Ishikawa (cell line): ENCODE measurements at regions not wholly inside any gene's neighbourhood (a gene's known extent, or its start where the extent isn't known, plus 50 kb on each side); places are given as distances from the start of the nearest gene placed in this dataset.

Source experiments
- CEBPB ChIP-seq: IDR thresholded peaks from 2 replicates; pipeline ENCODE4 v1.6.1; 2012
- CREB1 ChIP-seq: IDR thresholded peaks from 2 replicates; pipeline ENCODE4 v1.6.1; 2012; ENCODE audit warnings: low read depth
- EGR1 ChIP-seq: IDR thresholded peaks from 2 replicates; pipeline ENCODE4 v1.6.1; 2012
- EP300 ChIP-seq: IDR thresholded peaks from 2 replicates; pipeline ENCODE4 v1.6.1; 2012; ENCODE audit warnings: borderline replicate concordance
- FOXM1 ChIP-seq: IDR thresholded peaks from 2 replicates; pipeline ENCODE4 v1.6.1; 2012; ENCODE audit warnings: low read depth, borderline replicate concordance
- NFIC ChIP-seq: IDR thresholded peaks from 2 replicates; pipeline ENCODE4 v1.6.1; 2012
- RAD21 ChIP-seq: IDR thresholded peaks from 2 replicates; pipeline ENCODE4 v1.6.1; 2012; ENCODE audit warnings: low read depth
- TAF1 ChIP-seq: IDR thresholded peaks from 2 replicates; pipeline ENCODE4 v1.6.1; 2012; ENCODE audit warnings: low read depth, mild to moderate bottlenecking
- TCF12 ChIP-seq: IDR thresholded peaks from 2 replicates; pipeline ENCODE4 v1.6.1; 2012; ENCODE audit warnings: low read depth
- TEAD4 ChIP-seq: IDR thresholded peaks from 2 replicates; pipeline ENCODE4 v1.6.1; 2012
- YY1 ChIP-seq: IDR thresholded peaks from 2 replicates; pipeline ENCODE4 v1.6.1; 2012; ENCODE audit warnings: low read depth
- ZBTB7A ChIP-seq: IDR thresholded peaks from 2 replicates; pipeline ENCODE4 v1.6.1; 2012; ENCODE audit warnings: low read depth
- TF ChIP-seq, protein P1 (sequence below): IDR thresholded peaks from 2 replicates; pipeline ENCODE4 v1.6.1; 2012
- TF ChIP-seq, protein P2 (sequence below): IDR thresholded peaks from 2 replicates; pipeline ENCODE4 v1.6.1; 2012; ENCODE audit warnings: low read depth, mild to moderate bottlenecking
- TF ChIP-seq, protein P3 (sequence below): IDR thresholded peaks from 2 replicates; pipeline ENCODE4 v1.6.1; 2012

DNA sequence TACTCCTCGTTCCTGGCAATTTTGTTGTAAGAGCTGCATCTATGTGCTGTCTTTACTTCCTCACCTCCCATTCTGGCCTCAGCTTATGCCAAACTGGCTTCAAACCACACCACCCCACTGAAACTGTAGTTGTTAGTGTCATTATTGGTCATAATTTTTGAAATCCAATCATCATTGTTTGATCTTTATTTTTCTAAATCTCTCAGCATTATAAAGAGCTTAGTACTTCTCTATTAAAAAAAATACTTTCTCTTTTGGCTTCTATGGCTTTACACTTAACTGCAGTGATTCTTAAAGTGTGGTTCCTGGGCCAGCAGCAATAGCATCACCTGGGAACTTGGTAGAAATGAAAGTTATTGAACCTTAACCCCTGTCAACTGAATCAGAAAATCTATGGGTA is 83.5 kb upstream of the GRPR start:
- no peak for TF ChIP-seq ZBTB7A
- no peak for TF ChIP-seq CEBPB
- no peak for TF ChIP-seq TCF12
- TF ChIP-seq CREB1: no peak
- no peak for TF ChIP-seq NFIC
- TF ChIP-seq, protein P1, sequence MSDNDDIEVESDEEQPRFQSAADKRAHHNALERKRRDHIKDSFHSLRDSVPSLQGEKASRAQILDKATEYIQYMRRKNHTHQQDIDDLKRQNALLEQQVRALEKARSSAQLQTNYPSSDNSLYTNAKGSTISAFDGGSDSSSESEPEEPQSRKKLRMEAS: no peak
- TF ChIP-seq EP300: no peak
- no peak for TF ChIP-seq EGR1
- TF ChIP-seq, protein P2, sequence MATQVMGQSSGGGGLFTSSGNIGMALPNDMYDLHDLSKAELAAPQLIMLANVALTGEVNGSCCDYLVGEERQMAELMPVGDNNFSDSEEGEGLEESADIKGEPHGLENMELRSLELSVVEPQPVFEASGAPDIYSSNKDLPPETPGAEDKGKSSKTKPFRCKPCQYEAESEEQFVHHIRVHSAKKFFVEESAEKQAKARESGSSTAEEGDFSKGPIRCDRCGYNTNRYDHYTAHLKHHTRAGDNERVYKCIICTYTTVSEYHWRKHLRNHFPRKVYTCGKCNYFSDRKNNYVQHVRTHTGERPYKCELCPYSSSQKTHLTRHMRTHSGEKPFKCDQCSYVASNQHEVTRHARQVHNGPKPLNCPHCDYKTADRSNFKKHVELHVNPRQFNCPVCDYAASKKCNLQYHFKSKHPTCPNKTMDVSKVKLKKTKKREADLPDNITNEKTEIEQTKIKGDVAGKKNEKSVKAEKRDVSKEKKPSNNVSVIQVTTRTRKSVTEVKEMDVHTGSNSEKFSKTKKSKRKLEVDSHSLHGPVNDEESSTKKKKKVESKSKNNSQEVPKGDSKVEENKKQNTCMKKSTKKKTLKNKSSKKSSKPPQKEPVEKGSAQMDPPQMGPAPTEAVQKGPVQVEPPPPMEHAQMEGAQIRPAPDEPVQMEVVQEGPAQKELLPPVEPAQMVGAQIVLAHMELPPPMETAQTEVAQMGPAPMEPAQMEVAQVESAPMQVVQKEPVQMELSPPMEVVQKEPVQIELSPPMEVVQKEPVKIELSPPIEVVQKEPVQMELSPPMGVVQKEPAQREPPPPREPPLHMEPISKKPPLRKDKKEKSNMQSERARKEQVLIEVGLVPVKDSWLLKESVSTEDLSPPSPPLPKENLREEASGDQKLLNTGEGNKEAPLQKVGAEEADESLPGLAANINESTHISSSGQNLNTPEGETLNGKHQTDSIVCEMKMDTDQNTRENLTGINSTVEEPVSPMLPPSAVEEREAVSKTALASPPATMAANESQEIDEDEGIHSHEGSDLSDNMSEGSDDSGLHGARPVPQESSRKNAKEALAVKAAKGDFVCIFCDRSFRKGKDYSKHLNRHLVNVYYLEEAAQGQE: no peak
- no peak for TF ChIP-seq TEAD4
- TF ChIP-seq TAF1: no peak

DNA sequence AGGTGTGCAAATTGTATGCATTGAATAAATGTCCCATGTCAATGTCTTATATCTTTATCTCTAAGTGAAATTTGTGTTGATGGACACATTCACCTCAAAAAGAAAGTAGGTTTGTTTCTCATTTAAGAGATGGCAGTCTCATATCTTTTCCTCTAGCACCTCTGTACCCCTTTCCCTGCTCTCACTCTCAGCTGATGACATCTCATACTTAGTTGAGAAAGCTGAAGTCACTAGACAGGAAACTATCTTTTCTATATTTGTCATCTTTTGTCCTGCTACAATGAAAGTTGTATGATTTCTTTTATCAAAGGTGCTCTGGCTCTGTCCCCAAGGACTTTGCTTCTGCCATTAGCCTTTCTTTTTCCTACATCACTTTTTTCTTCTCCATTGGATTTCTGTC is 84.0 kb upstream of the GRPR start:
- TF ChIP-seq TCF12 (no peak), TAF1 (no peak), RAD21 (no peak), CEBPB (no peak), EP300 (no peak), CREB1 (no peak), FOXM1 (no peak), EGR1 (no peak)
- TF ChIP-seq, protein P1: no peak
- TF ChIP-seq, protein P3, sequence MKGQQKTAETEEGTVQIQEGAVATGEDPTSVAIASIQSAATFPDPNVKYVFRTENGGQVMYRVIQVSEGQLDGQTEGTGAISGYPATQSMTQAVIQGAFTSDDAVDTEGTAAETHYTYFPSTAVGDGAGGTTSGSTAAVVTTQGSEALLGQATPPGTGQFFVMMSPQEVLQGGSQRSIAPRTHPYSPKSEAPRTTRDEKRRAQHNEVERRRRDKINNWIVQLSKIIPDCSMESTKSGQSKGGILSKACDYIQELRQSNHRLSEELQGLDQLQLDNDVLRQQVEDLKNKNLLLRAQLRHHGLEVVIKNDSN: no peak

DNA sequence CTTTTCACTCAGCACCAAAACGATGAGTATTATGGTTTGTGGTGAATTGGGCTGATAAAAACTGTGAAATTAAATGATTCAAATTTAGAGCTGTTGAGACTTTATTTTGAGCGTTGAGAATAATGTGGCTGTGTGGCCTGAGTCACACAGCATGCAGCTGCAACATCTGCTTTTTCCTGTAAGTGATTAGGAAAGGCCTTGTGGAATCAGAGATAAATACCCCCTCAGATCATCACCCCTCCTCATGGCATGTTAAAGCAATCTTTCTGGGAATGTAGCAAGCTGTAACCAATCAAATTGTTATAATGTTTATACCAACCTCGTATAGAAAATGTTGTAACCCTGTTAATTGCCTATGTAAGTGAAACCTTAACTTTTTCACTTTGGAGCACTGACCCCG is 90.0 kb upstream of the GRPR start:
- TF ChIP-seq RAD21 (no peak), EP300 (no peak)
- TF ChIP-seq, protein P2: no peak

DNA sequence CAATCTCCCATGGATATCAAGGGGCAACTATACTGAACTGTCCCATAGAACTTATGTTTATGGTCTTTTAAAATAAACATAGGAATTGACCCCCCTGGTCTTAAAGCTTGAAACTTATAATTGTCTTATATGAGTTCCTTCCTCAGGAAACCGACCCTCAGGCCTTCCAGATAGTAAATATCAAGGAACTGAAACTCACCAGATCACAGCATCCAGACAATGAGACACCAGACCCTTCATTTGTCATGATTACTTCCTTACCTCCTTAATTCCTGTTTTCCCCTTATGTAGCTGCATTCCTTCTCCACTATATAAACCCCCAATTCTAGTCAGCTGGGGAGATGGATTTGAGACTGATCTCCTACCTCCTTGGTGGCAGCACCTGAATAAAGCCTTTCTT is 94.8 kb upstream of the GRPR start:
- no peak for TF ChIP-seq CREB1
- TF ChIP-seq, protein P3: no peak
- no peak for TF ChIP-seq TAF1
- no peak for TF ChIP-seq CEBPB
- no peak for TF ChIP-seq EGR1
- TF ChIP-seq, protein P2: no peak
- TF ChIP-seq TEAD4: no peak
- TF ChIP-seq, protein P1: no peak
- TF ChIP-seq NFIC: no peak
- no peak for TF ChIP-seq RAD21
- no peak for TF ChIP-seq ZBTB7A
- no peak for TF ChIP-seq YY1
- TF ChIP-seq TCF12: no peak
- TF ChIP-seq FOXM1: no peak
- no peak for TF ChIP-seq EP300
